ENCODE measurements at regions not wholly inside any gene's neighbourhood (a gene's known extent, or its start where the extent isn't known, plus 50 kb on each side); places are given as distances from the start of the nearest gene placed in this dataset.

GRCh38 chr16:29308644-29309546 lies 97.6 kb downstream of the NPIPB11 start:
- FAIRE-seq (no peak), DNase-seq (ENCODE audit: low spot score) (no peak), ATAC-seq (no peak)
- CTCF ChIA-PET (ENCODE audit: low intra/inter-chr PET ratio, low total read pairs): no interaction called here
- intact Hi-C loops (cut with micrococcal nuclease; ENCODE audit: unreplicated experiment): no loop called here
- Histone ChIP-seq H2AFZ (ENCODE audit: low read length) (no peak overlapping the region), H4K20me1 (ENCODE audit: insufficient read depth, low read length) (no peaks in the 10 kb centered on the region), H3K4me1 (ENCODE audit: insufficient read depth, low read length) (peaks cover 58% of the 10 kb centered on the region), H3K4me3 (replicated peaks in 1 of 3; ENCODE audit: insufficient read depth in 1 of 3, low read depth in 2 of 3, low read length in 3 of 3) (peak overlapping the region in 1 of 3 experiments; percentile 59; a peak in 1 of 6 replicates), H3K36me3 (replicated peaks in 1 of 2; ENCODE audit: control insufficient read depth in 1 of 2, insufficient read depth in 2 of 2, low read length in 2 of 2) (no peaks in the 10 kb centered on the region; a peak in 1 of 5 replicates), H3K9ac (ENCODE audit: insufficient read depth, low read depth, low read length) (no peak overlapping the region), H3K9me3 (ENCODE audit: low read length) (no peaks in the 10 kb centered on the region), H3K27ac (ENCODE audit: extremely low read length, insufficient read depth, low read length) (no peak overlapping the region), H3K79me2 (ENCODE audit: insufficient read depth, low read length) (no peaks in the 10 kb centered on the region), H3K4me2 (ENCODE audit: low read depth, low read length) (peak overlapping the region; percentile 69), H3K27me3 (ENCODE audit: control insufficient read depth in 1 of 2, insufficient read depth in 2 of 2, low read length in 2 of 2) (peaks cover 0 to 3% of the 10 kb centered on the region in 2 experiments; a peak in 1 of 5 replicates)
- BruUV-seq (replicated peaks): no TSS peak
- in situ Hi-C loops (cut with HindIII; ENCODE audit: extremely low pct_ligation_motif_present, low pct_unique_long_range_greater_than_20kb): no loop called here
- 64% methylated on average over 20 of the region's 20 CpGs for WGBS (ENCODE audit: low lambda C conversion rate)
- POLR2A ChIA-PET: interaction anchor here (0.9 kb wide), 1 partner anchor 18 kb away, joined by 4 read pairs; no protein-coding TSS in a partner anchor
- peak; percentile 96 for TF ChIP-seq HNRNPL (IDR thresholded peaks at IDR 0.05; ENCODE audit: low read depth, low read length)
- TF ChIP-seq ZNF460 (CRISPR knock-in tag; IDR thresholded peaks at IDR 0.05; ENCODE audit: borderline replicate concordance): no peak
- TF ChIP-seq SKIL (CRISPR knock-in tag; IDR thresholded peaks at IDR 0.05; ENCODE audit: borderline replicate concordance): 0 out of 2 replicates have a peak, but pooled peaks have one; percentile 17
- TF ChIP-seq ZBTB7A (CRISPR knock-in tag; IDR thresholded peaks at IDR 0.05): 0 out of 2 replicates have a peak, but pooled peaks have one; percentile 8
- no peak for TF ChIP-seq HBP1 (CRISPR knock-in tag; IDR thresholded peaks at IDR 0.05; ENCODE audit: low read depth)
- TF ChIP-seq NBN (conservative IDR thresholded peaks at IDR 0.05): no peak
- no peak for TF ChIP-seq GZF1 (CRISPR knock-in tag; IDR thresholded peaks at IDR 0.05)
- peak; percentile 57; the same call in 1 of the 2 replicates for TF ChIP-seq NRL (CRISPR knock-in tag; IDR thresholded peaks at IDR 0.05; ENCODE audit: borderline replicate concordance)
- 0 out of 2 replicates have a peak, but pooled peaks have one; percentile 13 for TF ChIP-seq TARDBP (CRISPR knock-in tag; IDR thresholded peaks at IDR 0.05)
- TF ChIP-seq MAFG (CRISPR knock-in tag; IDR thresholded peaks at IDR 0.05): 0 out of 2 replicates have a peak, but pooled peaks have one; percentile 27
- TF ChIP-seq ZC3H13 (CRISPR knock-in tag; IDR thresholded peaks at IDR 0.05): no peak
- TF ChIP-seq ZBTB46 (CRISPR knock-in tag; IDR thresholded peaks at IDR 0.05; ENCODE audit: borderline replicate concordance): no peak
- no peak for TF ChIP-seq FOXC1 (CRISPR knock-in tag; IDR thresholded peaks at IDR 0.05; ENCODE audit: borderline replicate concordance)
- no peak for TF ChIP-seq IKZF4 (CRISPR knock-in tag; IDR thresholded peaks at IDR 0.05; ENCODE audit: borderline replicate concordance, low read depth, not compliant biosample characterization)
- TF ChIP-seq MAX (IDR thresholded peaks at IDR 0.05): no peak
- TF ChIP-seq CREBL2 (CRISPR knock-in tag; IDR thresholded peaks at IDR 0.05; ENCODE audit: borderline replicate concordance): no peak

Measured in HepG2 (cell line).